ENCODE measurements at regions not wholly inside any gene's neighbourhood (a gene's known extent, or its start where the extent isn't known, plus 50 kb on each side); places are given as distances from the start of the nearest gene placed in this dataset.

DNA sequence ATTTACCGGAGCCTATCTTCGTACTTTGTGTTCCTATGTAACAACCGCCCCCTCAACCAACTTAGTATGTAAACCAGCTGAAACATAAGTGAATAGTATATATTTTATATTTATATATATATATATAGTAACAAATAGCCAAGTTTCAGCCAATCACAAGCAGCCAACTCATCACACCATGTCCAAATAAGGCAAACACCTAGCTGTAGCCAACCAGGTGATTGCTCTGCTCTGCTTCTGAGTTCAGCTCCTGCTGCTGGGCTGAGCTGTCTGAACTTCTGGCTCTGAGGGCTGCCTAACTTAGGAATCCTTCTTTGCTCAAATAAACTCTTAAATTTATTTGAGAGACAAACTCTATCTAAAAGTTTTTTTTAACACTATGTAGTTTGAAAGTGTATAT lies 101.6 kb upstream of the SOX4 start:
- no peak for TF ChIP-seq CTCF (IDR thresholded peaks at IDR 0.05)
- no peak for TF ChIP-seq POLR2AphosphoS5 (IDR thresholded peaks at IDR 0.05; ENCODE audit: low read depth, low read length)
